Astrocyte of the spinal cord (primary cell): ENCODE measurements at regions not wholly inside any gene's neighbourhood (a gene's known extent, or its start where the extent isn't known, plus 50 kb on each side); places are given as distances from the start of the nearest gene placed in this dataset.

Experiments
- DNase-seq: peaks from one replicate; pipeline ENCODE4 v3.0.0; 2011; ENCODE audit warnings: low read depth, low spot score
- H3K4me3 ChIP-seq: 2 replicates; pipeline ENCODE4 v1.5.1; 2011; ENCODE audit warnings: low read depth, mild to moderate bottlenecking, low read length, moderate library complexity
- in situ Hi-C: cut with HindIII; loops from 2 replicates; pipeline ENCODE4 v1.10.0; 2017; ENCODE audit warnings: low sequenced_read_pairs
- TF ChIP-seq, protein P1 (sequence below): IDR thresholded peaks from 2 replicates; pipeline ENCODE4 v1.5.1; 2012; ENCODE audit warnings: low read depth, mild to moderate bottlenecking, low read length, inconsistent platforms

GRCh38 chr22:48883211-48883960 lies 944.3 kb downstream of the BRD1 start:
- no peak overlapping the region for H3K4me3 ChIP-seq
- in situ Hi-C loops, result no loop called here
- TF ChIP-seq, protein P1, sequence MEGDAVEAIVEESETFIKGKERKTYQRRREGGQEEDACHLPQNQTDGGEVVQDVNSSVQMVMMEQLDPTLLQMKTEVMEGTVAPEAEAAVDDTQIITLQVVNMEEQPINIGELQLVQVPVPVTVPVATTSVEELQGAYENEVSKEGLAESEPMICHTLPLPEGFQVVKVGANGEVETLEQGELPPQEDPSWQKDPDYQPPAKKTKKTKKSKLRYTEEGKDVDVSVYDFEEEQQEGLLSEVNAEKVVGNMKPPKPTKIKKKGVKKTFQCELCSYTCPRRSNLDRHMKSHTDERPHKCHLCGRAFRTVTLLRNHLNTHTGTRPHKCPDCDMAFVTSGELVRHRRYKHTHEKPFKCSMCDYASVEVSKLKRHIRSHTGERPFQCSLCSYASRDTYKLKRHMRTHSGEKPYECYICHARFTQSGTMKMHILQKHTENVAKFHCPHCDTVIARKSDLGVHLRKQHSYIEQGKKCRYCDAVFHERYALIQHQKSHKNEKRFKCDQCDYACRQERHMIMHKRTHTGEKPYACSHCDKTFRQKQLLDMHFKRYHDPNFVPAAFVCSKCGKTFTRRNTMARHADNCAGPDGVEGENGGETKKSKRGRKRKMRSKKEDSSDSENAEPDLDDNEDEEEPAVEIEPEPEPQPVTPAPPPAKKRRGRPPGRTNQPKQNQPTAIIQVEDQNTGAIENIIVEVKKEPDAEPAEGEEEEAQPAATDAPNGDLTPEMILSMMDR, result no peak
- no peak for DNase-seq

DNA sequence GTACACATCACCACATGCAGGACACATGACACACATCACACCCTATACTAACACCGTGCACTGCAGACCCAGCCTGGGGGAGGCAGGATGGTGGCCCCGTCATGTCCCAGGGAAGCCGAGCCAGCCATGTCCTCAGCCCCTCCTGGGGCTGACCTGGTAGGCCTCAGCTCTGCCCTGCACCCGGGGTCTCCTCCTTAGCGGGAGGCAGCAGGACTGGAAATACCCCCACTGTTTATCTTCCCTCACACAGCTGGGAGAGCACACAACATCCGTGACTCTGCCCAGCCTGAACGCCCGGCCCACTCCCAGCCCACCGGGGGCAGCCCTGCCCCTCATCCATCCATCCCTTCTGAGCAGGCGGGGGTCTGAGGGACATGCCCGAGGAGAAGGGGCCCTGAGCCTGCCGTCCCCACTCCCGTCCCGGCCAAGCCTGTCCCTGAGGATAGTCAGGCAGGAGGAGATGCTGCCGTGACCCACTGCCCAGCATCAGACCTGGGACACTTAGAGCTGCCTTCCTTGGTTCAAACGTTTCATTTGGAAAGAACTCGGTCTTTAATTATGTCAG lies 945.0 kb downstream of the BRD1 start:
- TF ChIP-seq, protein P1, result no peak
- no peak for DNase-seq
- no peak overlapping the region for H3K4me3 ChIP-seq
- in situ Hi-C loops, result no loop called here

DNA sequence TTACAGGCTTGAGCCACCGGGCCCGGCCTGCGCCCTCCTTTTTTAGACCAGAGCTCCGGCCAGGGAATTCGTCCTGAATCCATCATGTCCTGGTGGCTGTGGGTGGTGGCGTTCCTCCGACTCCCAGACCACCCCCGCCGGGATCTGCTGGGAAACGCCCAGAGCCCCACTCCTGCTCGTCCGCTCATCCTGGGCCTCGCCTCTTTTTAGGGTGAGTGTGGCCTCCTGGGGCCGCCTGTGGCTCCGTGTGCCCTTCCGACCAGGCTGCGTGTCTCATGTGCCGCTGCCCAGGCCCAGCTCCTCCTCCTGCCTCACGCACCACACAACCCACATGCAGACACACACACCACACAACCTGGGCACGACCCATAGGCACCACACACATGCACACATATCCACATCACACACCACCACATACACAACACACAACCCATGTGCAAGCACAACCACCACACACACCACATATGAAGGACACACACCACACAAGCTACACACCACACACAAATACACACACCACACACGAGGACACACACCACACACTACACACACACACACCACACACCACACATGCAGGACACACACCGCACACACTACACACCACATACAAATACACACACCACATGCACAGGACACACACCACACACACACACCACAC lies 946.2 kb downstream of the BRD1 start:
- no peak overlapping the region for H3K4me3 ChIP-seq
- in situ Hi-C loops, result no loop called here
- TF ChIP-seq, protein P1, result no peak
- DNase-seq, result no peak

GRCh38 chr22:48880749-48881148 lies 946.9 kb downstream of the BRD1 start:
- TF ChIP-seq, protein P1, result no peak
- H3K4me3 ChIP-seq, result no peak overlapping the region
- in situ Hi-C loops, result no loop called here
- no peak for DNase-seq

- in situ Hi-C loops, result no loop called here
- TF ChIP-seq, protein P1, result no peak
- DNase-seq, result no peak
- no peak overlapping the region for H3K4me3 ChIP-seq
Observed at GRCh38 chr22:48876951-48877350, 950.7 kb downstream of the BRD1 start.

- H3K4me3 ChIP-seq, result no peak overlapping the region
- in situ Hi-C loops, result no loop called here
- TF ChIP-seq, protein P1, result no peak
- DNase-seq, result no peak
Observed at GRCh38 chr22:48874956-48875355, 952.7 kb downstream of the BRD1 start.
